ENCODE measurements at regions not wholly inside any gene's neighbourhood (a gene's known extent, or its start where the extent isn't known, plus 50 kb on each side); places are given as distances from the start of the nearest gene placed in this dataset.

GRCh38 chr14:85793533-85793932 lies 263.6 kb downstream of the FLRT2 start:
- DNase-seq: no peak

- no peak for DNase-seq
These were observed 259.6 kb downstream of the FLRT2 start for GRCh38 chr14:85789506-85789905.

- no peak for DNase-seq
These were observed 258.7 kb downstream of the FLRT2 start for GRCh38 chr14:85788470-85789233.

- no peak for DNase-seq
These were observed 236.4 kb downstream of the FLRT2 start for GRCh38 chr14:85766295-85766694.

- DNase-seq: no peak
These were observed 234.9 kb downstream of the FLRT2 start for GRCh38 chr14:85764822-85765221.

GRCh38 chr14:85762526-85762925 lies 232.6 kb downstream of the FLRT2 start:
- no peak for DNase-seq

- DNase-seq: no peak
These were observed 222.2 kb downstream of the FLRT2 start for GRCh38 chr14:85752175-85752574.

- DNase-seq: no peak
These were observed 214.6 kb downstream of the FLRT2 start for GRCh38 chr14:85744573-85744972.

- DNase-seq: no peak
These were observed 202.1 kb downstream of the FLRT2 start for GRCh38 chr14:85732031-85732430.

- DNase-seq: no peak
These were observed 201.2 kb downstream of the FLRT2 start for GRCh38 chr14:85731186-85731585.

GRCh38 chr14:85728476-85729065 lies 198.6 kb downstream of the FLRT2 start:
- DNase-seq: no peak

GRCh38 chr14:85714069-85714468 lies 184.1 kb downstream of the FLRT2 start:
- DNase-seq: no peak

- no peak for DNase-seq
These were observed 181.7 kb downstream of the FLRT2 start for GRCh38 chr14:85711620-85712019.

All from activated CD8-positive, alpha-beta memory T cell treated with anti-CD3 and anti-CD28 coated beads, Interleukin-2, amount 50 U/mL, for 48 hours (primary cell).